GM18508 (cell line): ENCODE measurements at regions not wholly inside any gene's neighbourhood (a gene's known extent, or its start where the extent isn't known, plus 50 kb on each side); places are given as distances from the start of the nearest gene placed in this dataset.

Experiments
- ATAC-seq: cut with Tn5 transposase; IDR thresholded peaks from one replicate; pipeline ENCODE4 v1.9.1; 2021; ENCODE audit warnings: moderate number of reproducible peaks; ENCODE audit not compliant: insufficient read depth, unreplicated experiment

GRCh38 chr5:2184563-2185540 is 302.1 kb upstream of the IRX4 start:
- ATAC-seq: no peak

- no peak for ATAC-seq
Measured at GRCh38 chr5:2184026-2184366, 301.3 kb upstream of the IRX4 start.

GRCh38 chr5:2183154-2184025 is 300.7 kb upstream of the IRX4 start:
- ATAC-seq: no peak

GRCh38 chr5:2182020-2182419 is 299.3 kb upstream of the IRX4 start:
- ATAC-seq: no peak

- no peak for ATAC-seq
Measured at GRCh38 chr5:2181557-2181956, 298.8 kb upstream of the IRX4 start.

GRCh38 chr5:2181149-2181548 is 298.4 kb upstream of the IRX4 start:
- ATAC-seq: no peak

- ATAC-seq: no peak
Measured at GRCh38 chr5:2180456-2180855, 297.7 kb upstream of the IRX4 start.

- no peak for ATAC-seq
Measured at GRCh38 chr5:2179861-2180260, 297.1 kb upstream of the IRX4 start.

- ATAC-seq: no peak
Measured at GRCh38 chr5:2178528-2178927, 295.8 kb upstream of the IRX4 start.

GRCh38 chr5:2178071-2178477 is 295.3 kb upstream of the IRX4 start:
- ATAC-seq: no peak

GRCh38 chr5:2177244-2177643 is 294.5 kb upstream of the IRX4 start:
- ATAC-seq: no peak

- no peak for ATAC-seq
Measured at GRCh38 chr5:2176581-2176980, 293.9 kb upstream of the IRX4 start.

GRCh38 chr5:2175842-2176404 is 293.2 kb upstream of the IRX4 start:
- no peak for ATAC-seq

GRCh38 chr5:2175041-2175440 is 292.3 kb upstream of the IRX4 start:
- ATAC-seq: no peak

GRCh38 chr5:2174538-2174937 is 291.8 kb upstream of the IRX4 start:
- ATAC-seq: no peak

- no peak for ATAC-seq
Measured at GRCh38 chr5:2173151-2173834, 290.6 kb upstream of the IRX4 start.

GRCh38 chr5:2172471-2172870 is 289.7 kb upstream of the IRX4 start:
- no peak for ATAC-seq

GRCh38 chr5:2170761-2171160 is 288.0 kb upstream of the IRX4 start:
- ATAC-seq: no peak

- ATAC-seq: no peak
Measured at GRCh38 chr5:2169850-2170760, 287.4 kb upstream of the IRX4 start.
